ENCODE measurements at regions not wholly inside any gene's neighbourhood (a gene's known extent, or its start where the extent isn't known, plus 50 kb on each side); places are given as distances from the start of the nearest gene placed in this dataset.

DNA sequence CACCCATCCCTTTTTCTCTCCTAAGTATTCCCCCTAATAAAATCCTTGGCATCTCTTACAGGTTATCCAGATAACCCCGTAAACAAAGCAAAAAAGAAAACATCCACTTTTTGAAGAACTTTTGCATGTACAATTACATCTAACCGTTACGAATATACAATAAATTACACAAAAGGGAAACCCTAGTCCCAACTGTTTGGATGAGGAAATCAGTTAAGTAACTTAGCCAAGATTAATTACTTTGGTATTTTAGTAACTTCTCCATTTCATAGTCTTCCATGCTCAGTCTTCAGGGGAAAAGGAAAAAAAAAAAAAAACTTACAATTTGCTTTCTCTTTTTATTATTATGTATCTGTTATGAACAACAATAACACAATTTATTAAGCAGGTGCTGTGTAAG lies 212.9 kb downstream of the ACTL7B start:
- DNase-seq = no peak

GRCh38 chr9:108640230-108640629 lies 215.6 kb downstream of the ACTL7B start:
- DNase-seq = no peak

DNA sequence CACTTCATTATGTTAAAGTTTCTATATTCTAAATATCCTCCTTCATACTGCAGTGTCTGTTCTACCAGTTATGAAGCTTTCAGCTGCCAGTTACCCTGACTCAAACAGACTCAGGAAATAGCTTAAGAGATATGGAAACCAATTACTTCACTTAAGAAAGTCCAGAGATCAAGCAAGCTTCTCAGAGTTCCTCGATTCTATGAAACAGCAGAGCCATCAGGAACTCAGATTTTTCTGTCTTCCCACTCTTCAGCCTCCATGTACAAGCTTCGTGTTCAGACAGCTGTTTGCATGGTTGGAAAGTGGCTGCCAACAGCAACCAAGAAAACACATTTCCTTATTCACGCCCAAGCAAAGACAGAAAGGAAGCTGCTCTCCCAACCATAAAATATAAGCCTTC lies 216.1 kb downstream of the ACTL7B start:
- no peak for DNase-seq

DNA sequence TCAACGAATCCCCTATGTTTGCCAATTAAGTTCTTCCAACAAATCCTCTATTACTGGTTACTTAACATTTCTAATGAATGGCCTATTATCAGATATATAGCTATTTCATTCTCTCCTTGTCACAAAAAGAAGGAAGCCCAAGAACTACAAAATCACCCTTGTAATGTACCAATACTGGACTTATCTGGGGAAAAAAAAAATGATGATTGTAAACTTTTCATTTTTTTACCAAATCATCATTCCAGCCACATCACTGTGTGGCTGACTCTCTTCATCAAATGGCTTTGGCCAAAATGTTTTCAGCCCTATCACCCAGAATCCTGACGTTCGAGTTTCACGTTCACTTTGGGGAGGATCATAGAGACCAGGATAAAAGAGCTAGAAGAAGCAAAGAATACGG lies 216.7 kb downstream of the ACTL7B start:
- no peak for DNase-seq

GRCh38 chr9:108637340-108637739 lies 218.4 kb downstream of the ACTL7B start:
- DNase-seq = no peak

DNA sequence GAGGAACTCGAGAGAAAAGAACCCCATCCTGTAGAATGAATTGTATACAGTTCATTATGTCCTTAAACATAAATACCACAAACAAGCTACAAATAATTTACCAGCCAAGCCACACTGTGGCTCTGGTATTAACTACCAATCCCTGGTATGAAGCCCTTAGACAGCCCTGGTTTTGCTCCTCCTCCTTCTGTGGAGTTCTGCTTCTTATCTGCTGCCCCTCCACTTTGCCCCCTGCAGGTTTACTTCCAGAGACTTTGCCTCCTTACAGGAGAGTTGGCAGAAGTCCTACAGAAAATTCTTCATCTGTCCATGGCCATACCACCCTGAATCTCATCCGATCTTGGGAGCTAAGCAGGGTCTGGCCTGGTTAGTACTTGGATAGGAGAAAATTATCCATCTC lies 219.8 kb downstream of the ACTL7B start:
- DNase-seq = no peak

GRCh38 chr9:108634672-108635462 lies 220.9 kb downstream of the ACTL7B start:
- no peak for DNase-seq

DNA sequence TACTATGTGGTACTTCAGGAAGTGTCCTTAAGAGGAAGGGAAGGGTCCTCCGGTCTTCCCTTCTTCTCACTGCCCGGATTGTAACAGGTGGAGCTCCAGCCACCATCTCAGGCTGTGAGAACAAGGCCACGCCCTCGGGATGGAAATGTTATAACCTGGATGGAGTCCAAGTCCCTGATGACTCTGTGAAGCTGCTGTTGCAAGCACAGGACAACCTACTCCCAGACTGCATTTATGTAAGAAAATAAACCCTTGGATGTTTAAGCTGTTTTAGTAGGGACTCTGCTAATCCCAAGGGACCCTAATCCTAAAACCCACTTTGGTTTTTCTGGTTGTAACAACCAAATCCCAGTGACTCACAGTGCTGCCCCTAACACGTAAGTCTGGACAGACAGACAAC lies 221.6 kb downstream of the ACTL7B start:
- DNase-seq = peak; percentile 0

DNA sequence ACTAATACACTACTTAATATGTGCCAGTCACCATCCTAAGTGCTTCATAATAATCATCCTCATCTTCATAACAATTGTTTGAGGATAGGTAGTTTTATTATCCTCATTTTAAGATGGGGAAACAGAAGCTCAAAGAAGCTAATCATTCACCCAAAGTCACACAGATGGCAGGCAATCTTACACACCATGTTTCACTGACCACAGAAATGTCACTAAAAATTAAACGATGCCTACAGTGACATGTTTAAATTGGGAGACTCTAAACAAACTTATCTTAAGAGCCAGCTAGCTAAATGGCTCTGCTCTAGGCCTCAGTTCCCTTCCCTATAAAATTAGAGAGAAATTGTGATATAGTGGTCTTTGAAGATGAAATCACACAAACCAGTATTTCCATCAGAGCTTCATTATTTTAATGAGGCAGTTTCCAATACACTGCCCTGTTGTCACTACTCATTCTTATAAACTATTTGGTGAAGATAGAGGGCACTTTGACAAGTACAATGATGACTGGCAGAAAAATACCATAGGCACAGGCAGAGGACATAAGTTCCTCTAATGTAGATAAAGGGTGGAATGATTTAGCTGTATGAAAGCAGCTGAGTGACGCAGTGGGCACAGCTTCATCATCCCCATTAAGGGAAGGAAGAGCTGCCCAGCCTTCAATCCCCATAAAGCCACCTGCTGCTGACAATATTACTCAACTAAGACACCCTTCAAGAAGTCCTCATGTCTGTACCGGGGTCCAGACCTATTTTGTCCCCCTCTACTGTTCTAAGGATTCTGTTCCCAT lies 224.1 kb downstream of the ACTL7B start:
- no peak for DNase-seq

DNA sequence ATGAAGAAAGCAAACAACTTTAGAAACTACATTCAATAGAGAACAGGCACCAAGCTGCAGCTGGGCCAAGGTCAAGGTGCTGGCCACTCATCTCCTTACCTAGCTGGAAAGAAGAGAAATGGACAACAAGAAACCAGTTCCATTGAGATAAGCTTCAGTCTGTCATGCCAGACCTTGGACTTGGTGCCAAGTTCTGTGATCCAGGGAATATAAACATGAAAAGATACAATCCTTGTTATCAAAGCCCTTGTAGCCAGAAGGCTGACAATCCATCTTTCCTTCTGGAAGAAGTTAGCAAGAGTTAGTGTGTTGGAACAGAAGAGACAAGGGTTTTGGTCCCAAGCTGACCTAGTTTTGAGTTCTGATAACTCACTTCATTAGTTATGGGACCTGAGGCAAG lies 227.5 kb downstream of the ACTL7B start:
- no peak for DNase-seq

DNA sequence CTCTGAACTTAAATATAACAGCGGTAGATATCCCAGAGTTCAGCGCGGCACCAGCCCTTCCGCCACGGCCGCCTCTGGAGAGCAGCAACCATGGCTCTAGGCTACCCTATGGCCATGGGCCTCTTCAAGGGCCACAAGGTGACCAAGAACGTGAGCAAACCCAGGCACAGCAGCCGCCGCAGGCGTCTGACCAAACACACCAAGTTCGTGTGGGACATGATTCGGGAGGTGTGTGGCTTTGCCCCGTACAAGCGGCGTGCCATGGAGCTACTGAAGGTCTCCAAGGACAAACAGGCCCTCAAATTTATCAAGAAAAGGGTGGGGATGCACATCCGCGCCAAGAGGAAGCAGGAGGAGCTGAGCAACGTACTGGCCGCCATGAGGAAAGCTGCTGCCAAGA lies 229.0 kb downstream of the ACTL7B start:
- no peak for DNase-seq

- no peak for DNase-seq
Observed at GRCh38 chr9:108621991-108622855, 233.6 kb downstream of the ACTL7B start.

- no peak for DNase-seq
Observed at GRCh38 chr9:108620767-108621166, 235.0 kb downstream of the ACTL7B start.

GRCh38 chr9:108618906-108619550 lies 236.8 kb downstream of the ACTL7B start:
- no peak for DNase-seq

DNA sequence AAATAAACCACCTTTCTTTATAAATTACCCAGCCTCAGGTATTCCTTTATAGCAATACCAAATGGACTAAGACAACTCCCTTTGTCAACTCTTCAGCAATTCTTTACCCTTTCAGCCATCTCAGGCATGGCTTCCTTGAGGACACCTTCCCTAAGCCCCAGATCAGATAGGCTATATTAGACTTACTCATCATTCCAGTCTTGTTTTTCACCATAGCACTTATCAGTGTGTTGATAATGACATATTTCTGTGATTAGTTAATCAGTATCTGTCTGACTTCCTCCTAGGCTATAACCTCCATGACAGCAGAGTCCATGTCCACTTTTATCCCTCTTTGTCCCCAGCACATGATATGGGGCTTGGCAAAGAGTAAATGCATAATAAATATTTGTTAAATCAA lies 238.1 kb downstream of the ACTL7B start:
- no peak for DNase-seq

DNA sequence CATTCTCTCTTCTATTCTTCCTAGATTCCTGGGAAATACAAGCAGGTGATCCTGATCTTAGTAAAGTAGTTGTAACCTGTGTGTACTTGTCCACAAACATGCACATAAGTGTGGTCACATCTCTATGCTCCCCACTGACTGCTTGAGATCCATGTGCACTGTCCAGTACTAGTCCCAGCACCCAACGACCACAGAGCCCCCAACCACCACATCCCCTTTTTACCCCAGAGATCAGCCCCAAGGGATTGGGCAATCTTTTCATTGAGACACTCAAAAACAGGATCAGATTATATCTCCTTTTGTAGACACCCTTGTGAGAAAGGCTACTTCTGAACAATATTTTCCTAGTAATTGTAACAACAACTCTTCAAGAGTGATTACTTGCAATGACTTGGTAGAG lies 240.6 kb downstream of the ACTL7B start:
- no peak for DNase-seq

GRCh38 chr9:108612513-108612912 lies 243.3 kb downstream of the ACTL7B start:
- no peak for DNase-seq

- no peak for DNase-seq
Observed at GRCh38 chr9:108609897-108610253, 245.9 kb downstream of the ACTL7B start.

DNA sequence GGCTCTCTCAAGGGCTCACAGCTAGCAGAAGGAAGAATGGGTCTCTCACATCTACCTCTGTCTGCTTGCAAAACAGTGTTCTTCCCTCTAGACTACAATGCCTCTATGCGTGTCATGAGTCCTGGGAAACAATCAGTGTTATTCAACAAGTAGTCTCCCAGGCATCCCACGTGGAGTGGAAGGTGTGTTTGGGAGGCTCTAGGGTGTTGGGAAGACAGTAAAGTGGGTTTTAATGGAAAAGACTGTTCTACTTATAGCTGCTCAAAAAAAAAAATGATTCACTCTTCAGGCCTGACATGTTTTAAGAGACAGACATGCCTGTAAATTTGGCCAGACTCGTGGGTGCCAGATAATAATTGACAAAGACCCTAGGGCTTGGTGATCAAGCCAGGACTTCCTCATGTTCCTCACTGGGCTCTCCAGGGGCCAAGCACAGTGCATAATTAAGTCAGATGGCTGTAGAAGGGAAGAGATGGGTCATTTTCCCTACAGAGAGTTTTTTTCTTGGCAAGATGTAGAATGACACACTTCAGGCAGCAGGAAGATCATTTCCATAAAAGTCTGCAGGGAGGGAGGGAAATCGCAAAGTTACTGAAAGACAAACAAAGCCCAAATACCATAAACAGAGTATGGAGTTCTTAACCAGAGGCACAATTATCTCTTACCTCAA lies 246.4 kb downstream of the ACTL7B start:
- no peak for DNase-seq

DNA sequence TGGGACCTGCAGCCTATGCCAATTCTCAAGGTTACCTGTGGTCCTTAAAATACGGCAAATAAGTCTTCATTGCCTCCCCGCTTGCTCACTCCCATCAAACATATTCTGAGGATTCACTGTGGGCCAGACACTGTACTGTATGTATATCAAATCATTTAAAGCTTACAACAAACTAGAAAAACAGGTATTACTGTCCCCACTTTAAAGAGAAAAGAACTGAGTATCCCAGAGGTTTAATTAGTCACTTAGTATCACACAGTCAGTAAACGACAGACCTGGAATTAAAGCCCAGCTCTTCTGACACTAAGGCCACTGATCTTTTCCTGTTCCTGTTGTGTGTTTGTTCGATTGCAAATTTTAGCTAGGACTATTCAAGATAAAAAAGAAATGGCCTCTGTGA lies 248.2 kb downstream of the ACTL7B start:
- no peak for DNase-seq

DNA sequence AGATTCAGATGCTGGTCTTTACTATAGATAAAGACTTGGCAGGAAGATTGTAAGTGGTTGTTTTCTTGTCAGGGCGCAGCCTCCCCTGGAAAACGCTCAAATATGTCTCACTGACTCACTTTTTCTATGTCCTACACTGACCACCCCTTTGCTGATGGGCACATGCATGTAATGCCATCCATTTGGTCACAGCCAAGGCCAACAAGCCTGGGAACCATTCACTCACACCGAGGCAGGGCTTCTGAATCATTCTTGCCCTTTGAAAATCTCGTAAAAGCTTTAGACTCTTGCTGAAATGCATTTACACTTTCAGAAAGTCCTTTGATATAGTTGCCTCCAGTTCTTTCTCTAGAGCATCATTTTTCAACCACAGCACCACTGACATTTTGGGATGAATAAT lies 249.4 kb downstream of the ACTL7B start:
- DNase-seq = no peak

DNA sequence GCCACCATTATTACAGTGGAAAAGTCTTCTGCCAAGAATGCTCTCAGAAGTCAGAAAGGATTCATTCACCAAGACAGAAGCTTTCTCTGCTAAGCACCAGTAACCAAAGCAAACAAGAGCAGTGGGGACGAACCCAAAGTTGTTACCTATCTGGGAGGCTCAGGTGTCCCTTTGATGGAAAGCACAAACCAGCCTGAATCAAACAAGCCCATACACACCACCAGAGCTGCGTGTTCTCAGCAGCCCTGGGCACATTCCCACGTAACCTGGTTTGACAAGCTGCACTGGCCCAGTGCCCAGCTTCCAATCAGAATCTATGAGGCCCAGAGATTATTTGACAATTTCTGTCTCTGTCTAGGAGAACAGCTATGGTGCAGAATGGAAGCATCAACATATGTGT lies 252.6 kb downstream of the ACTL7B start:
- no peak for DNase-seq

DNA sequence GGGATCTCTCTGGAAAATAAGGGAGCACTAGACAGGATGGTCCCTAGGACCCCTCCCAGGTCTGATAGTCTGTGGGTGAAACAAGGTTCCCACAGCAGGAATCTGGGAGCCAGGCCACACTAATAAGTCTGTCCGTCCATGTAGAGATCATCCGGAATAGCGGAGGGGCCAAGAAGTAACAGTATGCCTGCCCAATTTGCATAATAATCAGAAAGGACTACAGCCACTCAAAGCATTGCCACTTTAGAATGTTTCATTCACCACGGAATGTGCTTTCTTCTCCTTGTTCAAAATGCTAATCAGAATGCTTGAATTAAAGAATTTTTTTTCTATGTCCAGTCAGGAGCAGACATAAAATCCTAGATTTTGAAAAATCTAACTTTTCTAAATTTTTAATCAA lies 254.9 kb downstream of the ACTL7B start:
- DNase-seq = no peak

All from NCI-H526 treated with DMSO at 0.1 percent for 48 hours (cell line).